ENCODE measurements at regions not wholly inside any gene's neighbourhood (a gene's known extent, or its start where the extent isn't known, plus 50 kb on each side); places are given as distances from the start of the nearest gene placed in this dataset.

DNA sequence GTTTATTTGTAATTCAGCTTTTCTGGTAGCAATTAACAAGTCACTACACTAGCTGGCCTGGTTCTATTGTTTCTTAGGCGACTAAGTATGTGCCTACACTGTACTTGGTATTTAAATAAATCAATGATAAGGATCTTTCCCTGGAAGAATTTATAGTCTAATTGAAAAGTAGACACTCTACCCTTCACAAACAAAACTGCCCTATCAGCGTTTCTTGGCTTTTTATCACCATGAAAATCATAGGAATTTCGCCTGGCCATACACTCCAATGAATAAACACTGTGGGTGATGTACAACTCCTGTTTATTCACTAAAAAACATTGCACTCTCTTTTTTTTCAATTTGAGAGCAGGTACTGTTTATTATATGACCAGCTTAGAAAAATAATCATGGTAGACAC is 702.9 kb upstream of the ADGRL2 start:
- TF ChIP-seq POLR2AphosphoS5 (IDR thresholded peaks at IDR 0.05; ENCODE audit: borderline replicate concordance, low read depth, low read length): no peak; the same call in 1 of the 2 replicates
- TF ChIP-seq EZH2 (IDR thresholded peaks at IDR 0.05): no peak
- TF ChIP-seq FOXP2 (optimal IDR thresholded peaks at IDR 0.05; ENCODE audit: control extremely low read depth, extremely low read length, insufficient read depth): no peak

All from SK-N-MC (cell line).